ENCODE measurements at regions not wholly inside any gene's neighbourhood (a gene's known extent, or its start where the extent isn't known, plus 50 kb on each side); places are given as distances from the start of the nearest gene placed in this dataset.

- no peak for TF ChIP-seq POLR2A (IDR thresholded peaks at IDR 0.05; ENCODE audit: low read depth, low read length)
- no peak for TF ChIP-seq POLR2AphosphoS5 (IDR thresholded peaks at IDR 0.05; ENCODE audit: low read depth, low read length)
- no peak for TF ChIP-seq TAF1 (IDR thresholded peaks at IDR 0.05; ENCODE audit: borderline replicate concordance, low read depth, low read length)
Measured at GRCh38 chr11:59265735-59266134, 53.0 kb upstream of the MPEG1 start.

Measured in GM12892 (cell line).